ENCODE measurements at regions not wholly inside any gene's neighbourhood (a gene's known extent, or its start where the extent isn't known, plus 50 kb on each side); places are given as distances from the start of the nearest gene placed in this dataset.

GRCh38 chr4:162645381-162645780 lies 481.6 kb upstream of the FSTL5 start:
- TF ChIP-seq CTCF (conservative IDR thresholded peaks at IDR 0.05; ENCODE audit: low read length) (peak; percentile 23; the same call in 1 of the 2 replicates), EZH2phosphoT487 (IDR thresholded peaks at IDR 0.05; ENCODE audit: borderline replicate concordance, low read depth, low read length) (no peak)
